ENCODE measurements at regions not wholly inside any gene's neighbourhood (a gene's known extent, or its start where the extent isn't known, plus 50 kb on each side); places are given as distances from the start of the nearest gene placed in this dataset.
A peak's percentile ranks its signal among the peaks of the same experiment; 100 is the strongest.

DNA sequence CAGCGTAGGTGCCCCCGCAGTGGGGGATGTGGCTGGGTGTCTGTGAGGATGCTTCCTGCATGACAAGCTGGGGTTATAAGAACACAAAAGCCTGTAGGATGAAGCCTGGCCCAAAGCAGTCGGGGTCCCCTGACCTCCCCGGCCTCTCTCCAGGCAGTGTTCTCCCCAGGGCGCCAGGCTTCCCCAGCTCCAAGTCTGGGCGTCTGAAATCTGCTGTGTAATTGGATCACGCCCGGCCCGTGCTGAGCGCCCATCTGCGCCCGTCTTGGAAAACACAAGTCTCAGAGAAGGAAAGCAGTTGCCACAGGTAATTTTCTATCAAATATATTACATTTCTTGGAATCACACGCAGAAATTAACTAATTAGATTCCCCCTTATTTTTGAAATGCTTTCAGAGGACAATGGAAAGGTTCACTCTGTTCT is 233.3 kb downstream of the CTTN start:
- DNase-seq: no peak

DNA sequence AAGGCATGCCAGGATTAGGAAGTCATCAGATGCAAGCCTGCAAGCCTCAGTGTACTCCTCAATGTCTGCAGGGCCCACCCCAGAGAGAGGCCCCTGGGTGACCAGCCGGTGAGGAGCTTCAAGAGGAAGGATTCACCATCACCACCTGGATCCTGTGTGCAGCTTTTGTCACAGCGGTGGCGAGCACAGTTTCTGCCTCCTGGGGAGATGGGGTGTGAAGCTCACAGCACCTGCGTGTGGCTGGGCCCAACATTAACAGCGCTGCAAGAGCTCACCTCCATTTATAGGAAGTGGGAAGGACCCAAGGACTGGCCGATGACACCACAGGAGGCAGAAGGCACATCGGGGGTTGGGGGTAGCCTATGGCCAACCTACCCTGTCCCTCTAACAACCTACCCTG is 235.3 kb downstream of the CTTN start:
- no peak for DNase-seq

DNA sequence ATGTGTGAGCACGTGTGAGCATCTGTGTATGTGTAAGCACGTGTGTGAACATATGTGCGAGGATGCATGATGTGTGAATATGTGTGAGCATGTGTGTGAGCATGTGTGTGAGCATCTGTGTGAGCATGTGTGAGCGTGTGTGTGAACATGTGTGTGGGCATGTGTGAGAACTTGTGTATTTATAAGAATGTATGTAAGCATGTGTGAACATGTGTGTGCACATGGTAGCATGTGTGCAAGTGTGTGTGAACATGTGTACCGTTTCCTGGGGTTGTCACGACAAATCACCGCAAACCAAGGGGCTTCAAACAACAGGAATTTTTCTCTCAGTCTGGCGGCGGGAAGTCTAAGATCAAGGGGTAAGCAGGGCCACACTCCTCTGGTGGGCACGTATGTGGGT is 238.3 kb downstream of the CTTN start:
- DNase-seq: no peak

- no peak for DNase-seq
Measured at GRCh38 chr11:70637186-70637800, 239.0 kb downstream of the CTTN start.

DNA sequence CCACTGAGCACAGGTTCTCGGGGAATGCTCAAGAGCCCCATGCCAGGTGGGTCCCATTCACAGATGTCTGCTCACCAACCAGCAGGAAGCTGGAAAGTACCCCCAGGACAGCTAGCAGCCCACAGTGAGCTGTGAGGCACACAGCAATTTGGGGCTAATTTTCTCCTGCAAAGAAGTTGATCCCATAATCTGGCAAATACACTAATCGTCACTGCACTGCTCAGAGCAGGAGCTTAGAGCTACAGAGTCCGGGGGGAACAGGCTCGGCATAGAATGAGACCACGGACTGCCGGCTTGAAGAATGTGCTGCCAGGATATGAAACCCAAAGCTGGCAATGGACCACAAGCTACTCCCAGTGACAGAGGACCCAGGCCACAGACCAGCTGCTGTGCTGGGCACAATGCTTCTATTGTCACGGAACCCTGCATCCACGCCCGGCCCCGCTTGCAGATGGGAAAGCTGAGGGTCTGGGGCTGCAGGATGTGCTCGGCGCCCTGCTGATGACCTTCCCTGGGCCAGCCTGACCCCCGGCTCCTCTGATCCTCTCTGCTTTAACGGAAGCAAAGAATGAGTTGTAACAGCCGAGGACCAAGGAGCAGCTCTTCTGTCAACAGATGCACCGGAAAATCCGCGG is 239.7 kb downstream of the CTTN start:
- DNase-seq: no peak

DNA sequence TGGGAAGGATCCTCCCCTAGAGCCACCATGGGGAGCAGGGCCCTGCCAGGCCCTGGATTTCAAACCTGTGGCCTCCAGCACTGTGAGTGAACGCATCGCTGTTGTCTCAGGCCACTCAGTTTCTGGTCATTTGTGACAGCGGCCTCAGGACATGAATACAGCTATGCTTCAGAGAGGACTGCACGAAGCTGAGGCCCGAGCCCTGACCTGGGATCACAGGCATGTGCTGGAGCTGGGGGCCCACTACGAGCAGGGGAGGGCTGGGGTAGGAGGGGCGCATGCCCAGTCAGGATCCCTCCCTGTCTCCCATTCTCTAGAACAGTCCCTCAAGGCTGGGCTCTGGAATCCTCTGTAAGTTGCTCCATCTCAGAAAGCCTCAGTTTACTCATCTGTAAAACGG is 242.1 kb downstream of the CTTN start:
- DNase-seq: no peak

- DNase-seq: no peak
Measured at GRCh38 chr11:70641369-70641768, 243.0 kb downstream of the CTTN start.

DNA sequence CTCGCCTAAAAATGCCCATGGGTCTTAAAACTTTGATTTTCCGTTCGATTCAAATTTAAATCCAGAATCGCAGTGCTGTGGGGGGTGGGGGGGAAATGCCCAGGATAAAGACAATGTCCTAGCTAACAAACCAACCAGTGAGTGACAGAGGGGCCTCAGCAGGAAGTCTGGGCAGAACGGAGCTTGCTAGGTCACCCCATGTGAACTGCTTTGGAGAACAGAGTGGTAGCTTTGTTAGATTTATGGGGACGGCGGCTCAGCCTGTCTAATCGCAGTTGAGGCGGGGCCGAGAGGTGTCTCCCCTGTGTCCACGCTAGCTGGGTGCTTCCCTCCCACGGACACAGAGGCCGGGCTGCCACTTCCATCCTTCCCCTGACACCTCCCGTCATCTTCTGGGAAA is 243.9 kb downstream of the CTTN start:
- no peak for DNase-seq

GRCh38 chr11:70643642-70644041 is 245.3 kb downstream of the CTTN start:
- no peak for DNase-seq

DNA sequence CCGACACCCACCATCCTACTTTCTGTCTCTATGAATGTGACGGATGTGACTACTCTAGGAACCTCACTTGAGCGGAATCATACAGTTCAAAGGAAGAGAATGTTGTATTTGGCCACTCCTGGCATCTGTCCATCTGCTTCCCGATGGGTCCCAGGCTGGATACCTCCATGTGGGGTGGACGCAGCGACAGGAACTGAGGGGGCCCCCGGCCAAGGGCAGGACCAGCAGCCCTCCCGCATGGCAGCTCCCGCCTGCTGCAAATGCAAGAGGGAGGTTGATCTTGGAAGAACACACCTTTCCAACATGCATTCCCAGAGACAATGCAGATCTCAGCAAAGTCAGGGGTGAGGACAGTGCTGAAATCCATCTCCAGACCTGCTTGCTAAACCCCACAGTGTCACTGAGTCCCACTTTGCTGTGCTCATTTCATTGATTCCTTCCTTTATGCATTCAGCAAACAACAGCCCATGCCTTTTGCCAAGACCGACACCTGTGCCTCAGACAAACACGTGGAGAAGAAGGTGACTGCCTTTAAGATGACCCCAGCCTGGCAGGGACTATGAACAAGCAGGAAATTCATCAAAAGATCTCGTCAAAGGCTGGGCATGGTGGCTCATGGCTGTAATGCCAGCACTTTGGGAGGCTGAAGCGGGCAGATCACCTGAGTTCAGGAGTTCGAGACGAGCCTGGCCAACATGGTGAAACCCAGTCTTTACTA is 246.2 kb downstream of the CTTN start:
- DNase-seq: no peak

- DNase-seq: no peak
Measured at GRCh38 chr11:70645537-70645936, 247.2 kb downstream of the CTTN start.

- DNase-seq: no peak
Measured at GRCh38 chr11:70646272-70647049, 248.1 kb downstream of the CTTN start.

- DNase-seq: no peak
Measured at GRCh38 chr11:70647188-70648166, 249.1 kb downstream of the CTTN start.

DNA sequence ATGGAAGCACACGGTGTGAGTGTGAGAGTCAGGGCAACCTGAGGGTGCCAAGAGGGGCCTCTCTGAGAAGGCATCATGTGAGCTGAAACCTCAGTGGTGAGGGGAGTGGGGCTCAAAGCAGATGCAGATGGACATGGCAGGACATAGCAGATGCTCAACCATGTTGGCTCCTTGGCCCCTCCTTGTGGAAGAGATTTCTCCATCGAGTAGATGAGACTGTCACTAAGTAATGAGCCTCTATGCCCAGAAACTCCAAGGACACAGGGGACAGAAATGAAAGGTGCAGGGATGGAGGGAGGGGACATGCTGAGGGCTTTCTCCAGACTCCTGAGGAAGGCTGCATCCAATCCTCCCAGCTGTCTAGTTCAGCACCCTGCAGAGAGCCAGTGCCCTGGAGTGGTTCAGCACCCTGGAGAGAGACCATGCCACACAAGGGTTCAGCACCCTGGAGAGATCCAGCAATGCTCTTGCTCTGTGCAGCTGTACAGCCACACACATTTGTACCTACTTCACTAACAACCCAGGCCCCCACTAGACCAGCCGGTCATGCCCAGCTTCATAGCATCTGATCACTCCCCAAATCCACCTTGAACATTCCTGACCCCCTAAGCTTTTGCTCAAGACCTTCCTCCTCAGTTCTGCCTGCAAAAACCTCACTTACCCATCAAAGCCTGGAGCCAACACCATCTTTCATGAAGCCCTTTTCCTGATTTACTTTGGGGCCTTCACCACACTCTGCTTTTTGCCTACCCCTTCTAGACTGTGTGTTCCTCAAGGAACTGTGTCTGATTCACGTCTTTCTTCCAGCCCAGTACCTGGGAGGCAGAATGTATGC is 252.0 kb downstream of the CTTN start:
- peak; percentile 36 for DNase-seq

DNA sequence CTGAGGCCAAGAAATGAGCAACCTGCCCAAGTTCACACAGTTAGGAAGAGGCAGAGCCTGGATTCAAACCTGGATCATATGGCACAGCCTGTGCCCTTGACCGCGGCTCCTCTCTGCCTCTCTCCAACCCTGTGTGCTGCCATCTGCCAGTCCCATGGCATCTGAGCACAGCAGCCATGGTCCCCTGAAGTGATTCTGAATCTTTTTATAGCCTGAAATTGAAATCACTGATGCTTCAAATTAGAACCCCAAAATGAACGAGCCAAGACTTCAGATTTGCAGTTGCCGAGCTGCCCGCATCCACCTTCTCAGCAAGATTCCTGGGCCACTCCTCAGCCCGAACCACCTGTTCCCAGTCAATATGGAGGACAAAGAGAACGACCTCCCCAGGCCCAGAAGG is 252.7 kb downstream of the CTTN start:
- DNase-seq: no peak

DNA sequence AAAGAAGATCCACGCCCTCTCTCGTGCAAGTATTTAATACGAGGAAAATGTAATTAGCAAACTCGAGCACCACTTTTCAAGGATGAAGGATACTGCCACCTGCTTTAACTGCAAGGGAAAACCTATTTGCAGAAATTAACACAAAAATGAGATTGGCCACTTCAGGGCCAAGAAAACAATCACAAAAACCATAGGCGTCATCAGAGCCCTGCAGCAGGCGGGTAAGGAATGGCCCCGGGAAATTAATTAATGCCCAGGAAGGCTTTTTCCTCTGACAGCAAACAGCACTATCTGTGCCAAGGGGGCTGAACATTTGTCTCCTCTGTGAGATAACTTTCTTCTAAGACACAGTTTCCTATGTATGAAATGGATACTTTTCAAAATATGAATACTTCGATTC is 255.7 kb downstream of the CTTN start:
- no peak for DNase-seq

GRCh38 chr11:70655816-70656215 is 257.5 kb downstream of the CTTN start:
- DNase-seq: no peak

GRCh38 chr11:70656252-70656651 is 257.9 kb downstream of the CTTN start:
- DNase-seq: no peak

DNA sequence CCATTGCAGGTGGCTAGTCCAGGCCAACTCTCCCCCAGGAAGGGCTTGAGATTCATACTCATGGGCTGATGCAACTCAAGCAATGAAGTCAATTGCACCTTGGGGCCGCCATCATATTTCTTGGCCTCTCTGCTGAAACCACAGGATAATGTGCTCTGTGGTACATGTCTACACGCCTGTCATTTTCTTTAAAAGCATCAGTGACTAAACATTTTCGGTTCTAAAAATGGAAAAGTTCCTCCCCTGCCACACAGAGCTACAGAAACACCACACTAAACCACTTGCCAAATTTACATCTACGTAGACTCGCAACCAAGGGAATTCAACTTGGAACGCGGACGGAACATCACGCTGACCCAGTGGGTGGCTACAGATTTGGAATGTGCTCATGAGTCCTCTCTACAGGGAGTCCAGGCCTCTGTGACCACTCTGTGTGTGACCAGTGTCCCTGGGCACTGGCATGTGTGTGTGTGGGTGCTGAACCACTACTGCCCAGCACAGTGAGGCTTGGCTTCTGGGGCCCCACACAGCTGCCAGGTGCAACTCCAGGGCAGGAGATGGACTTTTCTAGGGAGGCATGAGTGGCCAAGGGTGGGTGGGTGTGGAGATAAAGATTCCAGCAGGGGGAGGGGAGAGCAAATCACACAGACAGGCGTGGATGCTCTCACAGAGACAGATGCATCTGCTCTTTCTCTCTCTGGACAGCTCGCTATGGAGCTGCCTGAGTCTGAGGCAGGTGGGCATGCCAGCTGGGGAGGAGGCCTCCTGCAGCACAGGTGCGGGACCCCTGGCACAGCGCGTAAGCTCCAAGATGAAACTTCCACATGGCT is 261.9 kb downstream of the CTTN start:
- no peak for DNase-seq

GRCh38 chr11:70660889-70661197 is 262.5 kb downstream of the CTTN start:
- no peak for DNase-seq

All from NCI-H226 (cell line).